NCI-H2171 treated with DMSO at 0.1 percent for 48 hours (cell line): ENCODE measurements at regions not wholly inside any gene's neighbourhood (a gene's known extent, or its start where the extent isn't known, plus 50 kb on each side); places are given as distances from the start of the nearest gene placed in this dataset.

Experiments
- DNase-seq: peaks from one replicate; lab custom pipeline; 2025; lab: John Stamatoyannopoulos, UW

- no peak for DNase-seq
These were observed 56.9 kb upstream of the VOPP1 start for GRCh38 chr7:55629051-55629677.

GRCh38 chr7:55624813-55625212 is 52.5 kb upstream of the VOPP1 start:
- no peak for DNase-seq

- DNase-seq, result no peak
These were observed 51.3 kb upstream of the VOPP1 start for GRCh38 chr7:55623617-55624016.

GRCh38 chr7:55622241-55622640 is 49.9 kb upstream of the VOPP1 start:
- peak; percentile 29 for DNase-seq
